ENCODE measurements at regions not wholly inside any gene's neighbourhood (a gene's known extent, or its start where the extent isn't known, plus 50 kb on each side); places are given as distances from the start of the nearest gene placed in this dataset.

DNA sequence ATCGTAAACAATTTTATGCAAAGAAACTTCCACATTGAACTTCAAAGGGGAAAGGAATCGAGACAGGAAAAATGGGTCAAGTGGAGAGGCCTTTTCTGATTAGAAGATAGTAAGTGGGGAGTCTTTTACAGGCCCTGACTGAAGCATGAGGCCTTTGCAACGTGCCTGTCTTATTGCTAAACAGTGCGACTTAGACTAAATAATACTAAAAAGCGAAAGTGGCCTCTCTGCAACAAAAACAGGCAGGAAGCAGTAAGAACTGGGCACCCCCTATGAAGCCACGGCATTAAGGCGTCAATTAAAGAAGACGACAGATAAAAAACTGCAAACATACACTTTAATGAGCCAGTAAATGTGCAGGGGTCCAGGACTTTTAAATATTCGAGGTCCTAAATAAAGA, 283.4 kb upstream of the GRIP1 start:
- no peak for TF ChIP-seq EP300 (IDR thresholded peaks at IDR 0.05)
- TF ChIP-seq, protein P1, sequence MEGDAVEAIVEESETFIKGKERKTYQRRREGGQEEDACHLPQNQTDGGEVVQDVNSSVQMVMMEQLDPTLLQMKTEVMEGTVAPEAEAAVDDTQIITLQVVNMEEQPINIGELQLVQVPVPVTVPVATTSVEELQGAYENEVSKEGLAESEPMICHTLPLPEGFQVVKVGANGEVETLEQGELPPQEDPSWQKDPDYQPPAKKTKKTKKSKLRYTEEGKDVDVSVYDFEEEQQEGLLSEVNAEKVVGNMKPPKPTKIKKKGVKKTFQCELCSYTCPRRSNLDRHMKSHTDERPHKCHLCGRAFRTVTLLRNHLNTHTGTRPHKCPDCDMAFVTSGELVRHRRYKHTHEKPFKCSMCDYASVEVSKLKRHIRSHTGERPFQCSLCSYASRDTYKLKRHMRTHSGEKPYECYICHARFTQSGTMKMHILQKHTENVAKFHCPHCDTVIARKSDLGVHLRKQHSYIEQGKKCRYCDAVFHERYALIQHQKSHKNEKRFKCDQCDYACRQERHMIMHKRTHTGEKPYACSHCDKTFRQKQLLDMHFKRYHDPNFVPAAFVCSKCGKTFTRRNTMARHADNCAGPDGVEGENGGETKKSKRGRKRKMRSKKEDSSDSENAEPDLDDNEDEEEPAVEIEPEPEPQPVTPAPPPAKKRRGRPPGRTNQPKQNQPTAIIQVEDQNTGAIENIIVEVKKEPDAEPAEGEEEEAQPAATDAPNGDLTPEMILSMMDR (IDR thresholded peaks at IDR 0.05): no peak
- no peak for TF ChIP-seq POLR2A (IDR thresholded peaks at IDR 0.05)

Data from tibial nerve (tissue), 4 donors.